ENCODE measurements at regions not wholly inside any gene's neighbourhood (a gene's known extent, or its start where the extent isn't known, plus 50 kb on each side); places are given as distances from the start of the nearest gene placed in this dataset.
"Not testable (repeated sequence)": the region's sequence is repeated elsewhere in the genome, so short reads cannot be mapped to it uniquely, and the experiment has no call there.

GRCh38 chr12:23236066-23236780 lies 611.3 kb downstream of the ETNK1 start:
- H3K4me3 ChIP-seq (ENCODE audit: low read depth, low read length): no peak overlapping the region
- TF ChIP-seq CTCF (IDR thresholded peaks at IDR 0.05; ENCODE audit: borderline replicate concordance, insufficient read depth, low read depth, low read length): no peak

GRCh38 chr12:23236811-23237210 lies 611.8 kb downstream of the ETNK1 start:
- no peak for TF ChIP-seq CTCF (IDR thresholded peaks at IDR 0.05; ENCODE audit: borderline replicate concordance, insufficient read depth, low read depth, low read length)
- H3K4me3 ChIP-seq (ENCODE audit: low read depth, low read length): no peak overlapping the region

- H3K4me3 ChIP-seq (ENCODE audit: low read depth, low read length): no peak overlapping the region
- TF ChIP-seq CTCF (IDR thresholded peaks at IDR 0.05; ENCODE audit: borderline replicate concordance, insufficient read depth, low read depth, low read length): no peak
Observed at GRCh38 chr12:23238190-23238589, 613.2 kb downstream of the ETNK1 start.

GRCh38 chr12:23238957-23239356 lies 614.0 kb downstream of the ETNK1 start:
- TF ChIP-seq CTCF (IDR thresholded peaks at IDR 0.05; ENCODE audit: borderline replicate concordance, insufficient read depth, low read depth, low read length): no peak

GRCh38 chr12:23245186-23245585 lies 620.2 kb downstream of the ETNK1 start:
- H3K4me3 ChIP-seq (ENCODE audit: low read depth, low read length): no peak overlapping the region
- TF ChIP-seq CTCF (IDR thresholded peaks at IDR 0.05; ENCODE audit: borderline replicate concordance, insufficient read depth, low read depth, low read length): no peak

More at GRCh38 chr12:23238957-23239356, 614.0 kb downstream of the ETNK1 start:
- H3K4me3 ChIP-seq (ENCODE audit: low read depth, low read length): no peak overlapping the region

GRCh38 chr12:23253191-23253590 lies 628.2 kb downstream of the ETNK1 start:
- TF ChIP-seq CTCF (IDR thresholded peaks at IDR 0.05; ENCODE audit: borderline replicate concordance, insufficient read depth, low read depth, low read length): no peak

GRCh38 chr12:23253910-23254309 lies 628.9 kb downstream of the ETNK1 start:
- not testable (repeated sequence) for H3K4me3 ChIP-seq (ENCODE audit: low read depth, low read length)

More at GRCh38 chr12:23253191-23253590, 628.2 kb downstream of the ETNK1 start:
- H3K4me3 ChIP-seq (ENCODE audit: low read depth, low read length): no peak overlapping the region
